Muscle layer of duodenum (tissue), 2 donors: ENCODE measurements at regions not wholly inside any gene's neighbourhood (a gene's known extent, or its start where the extent isn't known, plus 50 kb on each side); places are given as distances from the start of the nearest gene placed in this dataset.

Source experiments
- H3K27ac ChIP-seq: one replicate; pipeline ENCODE4 v1.7.0; 2013; ENCODE audit warnings: mild to moderate bottlenecking, low read length
- H3K27me3 ChIP-seq: one replicate; pipeline ENCODE4 v1.7.0; 2013; ENCODE audit warnings: low read depth, mild to moderate bottlenecking, control low read depth, low read length
- H3K36me3 ChIP-seq, 2 donors: one replicate each; pipeline ENCODE4 v1.7.0; 2013; ENCODE audit warnings: low read length in 2 of 2, control low read depth in 1 of 2, mild to moderate bottlenecking in 1 of 2; ENCODE audit not compliant: insufficient read depth in 2 of 2, control insufficient read depth in 1 of 2
- H3K4me1 ChIP-seq, 2 donors: one replicate each; pipeline ENCODE4 v1.7.0; 2013; ENCODE audit warnings: low read length in 2 of 2, mild to moderate bottlenecking in 2 of 2, control low read depth in 1 of 2, moderate library complexity in 1 of 2; ENCODE audit not compliant: insufficient read depth in 2 of 2, control insufficient read depth in 1 of 2
- H3K4me3 ChIP-seq, 2 donors: one replicate each; pipeline ENCODE4 v1.7.0; 2013; ENCODE audit warnings: low read length in 2 of 2, low read depth in 1 of 2, mild to moderate bottlenecking in 1 of 2
- H3K9me3 ChIP-seq, 2 donors: one replicate each; pipeline ENCODE4 v1.7.0; 2013; ENCODE audit warnings: low read length in 2 of 2, control low read depth in 1 of 2, mild to moderate bottlenecking in 1 of 2; ENCODE audit not compliant: control insufficient read depth in 1 of 2
- donor health status: healthy.

DNA sequence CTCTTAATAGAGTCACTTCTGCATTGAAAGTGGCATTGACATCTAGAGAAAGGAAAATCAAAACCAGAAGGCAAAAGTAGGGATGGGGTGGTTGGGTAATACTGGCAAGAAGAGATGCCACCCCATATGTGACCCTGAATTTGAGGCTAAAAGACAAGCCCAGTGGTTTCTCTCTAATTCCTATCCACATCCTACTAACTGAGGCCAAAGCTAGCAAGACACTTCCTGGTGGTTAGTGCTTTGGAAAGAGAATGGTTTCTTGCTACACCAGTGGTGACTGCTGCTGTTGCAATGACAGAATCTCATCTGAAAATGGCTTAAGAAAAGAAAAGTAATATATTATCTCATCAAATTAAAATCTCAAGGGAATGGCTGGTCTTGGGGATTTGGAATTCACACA is 640.6 kb downstream of the EPHA4 start:
- Histone ChIP-seq H3K9me3 (peaks cover 0 to 4% of the 10 kb centered on the region in 2 donors), H3K4me3 (no peak overlapping the region), H3K36me3 (no peaks in the 10 kb centered on the region), H3K27ac (no peak overlapping the region), H3K4me1 (no peaks in the 10 kb centered on the region), H3K27me3 (no peaks in the 10 kb centered on the region)

DNA sequence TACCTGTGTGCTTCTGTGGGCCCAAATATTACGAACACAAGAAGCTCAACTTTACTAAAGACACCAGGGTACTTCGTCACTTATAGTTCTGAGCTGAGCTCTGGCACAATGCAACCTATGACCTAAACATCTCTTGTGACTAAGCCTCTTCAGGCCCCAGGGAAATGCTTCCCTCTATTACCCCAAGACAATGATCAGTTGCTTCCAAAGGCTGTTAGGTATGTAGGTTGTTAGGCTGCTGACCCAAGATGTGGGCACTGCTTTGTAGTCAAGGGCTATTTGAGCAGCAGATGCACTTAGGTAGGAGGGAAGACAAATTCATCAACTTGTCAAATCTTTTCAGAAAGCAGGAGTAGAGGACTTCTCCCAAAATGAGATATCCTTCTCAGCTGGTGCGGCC is 640.1 kb downstream of the EPHA4 start:
- no peaks in the 10 kb centered on the region for H3K36me3 ChIP-seq
- no peak overlapping the region for H3K4me3 ChIP-seq
- H3K27ac ChIP-seq: no peak overlapping the region
- H3K9me3 ChIP-seq: no peaks in the 10 kb centered on the region
- no peaks in the 10 kb centered on the region for H3K27me3 ChIP-seq
- no peaks in the 10 kb centered on the region for H3K4me1 ChIP-seq

DNA sequence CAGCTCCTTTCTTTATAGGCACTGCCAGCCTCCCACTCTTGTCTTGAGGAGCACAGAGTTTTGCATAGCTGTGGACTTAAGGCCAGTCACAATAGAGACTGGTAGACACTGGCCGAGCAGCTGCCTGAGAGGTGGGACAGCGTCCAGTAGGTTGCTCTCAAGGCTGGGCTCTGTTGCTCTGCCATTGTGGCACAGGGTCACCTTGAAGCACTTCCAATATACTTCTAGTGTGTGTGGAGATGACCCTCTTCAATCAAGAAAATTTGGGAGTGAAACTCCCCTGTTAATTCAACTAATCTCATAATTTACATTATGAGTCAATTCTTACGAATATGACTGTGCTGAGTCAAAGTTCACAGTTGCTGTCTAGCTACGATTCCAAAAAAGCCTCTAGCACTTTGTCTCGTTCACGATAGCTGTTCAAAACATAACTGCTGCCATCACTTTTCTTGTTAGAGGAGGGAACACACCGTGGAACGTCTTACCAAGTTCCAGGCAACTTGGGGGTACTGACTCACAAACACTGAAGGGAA is 636.2 kb downstream of the EPHA4 start:
- Histone ChIP-seq H3K27me3 (no peaks in the 10 kb centered on the region), H3K4me1 (no peaks in the 10 kb centered on the region), H3K27ac (no peak overlapping the region), H3K36me3 (no peaks in the 10 kb centered on the region), H3K4me3 (no peak overlapping the region), H3K9me3 (no peaks in the 10 kb centered on the region)

DNA sequence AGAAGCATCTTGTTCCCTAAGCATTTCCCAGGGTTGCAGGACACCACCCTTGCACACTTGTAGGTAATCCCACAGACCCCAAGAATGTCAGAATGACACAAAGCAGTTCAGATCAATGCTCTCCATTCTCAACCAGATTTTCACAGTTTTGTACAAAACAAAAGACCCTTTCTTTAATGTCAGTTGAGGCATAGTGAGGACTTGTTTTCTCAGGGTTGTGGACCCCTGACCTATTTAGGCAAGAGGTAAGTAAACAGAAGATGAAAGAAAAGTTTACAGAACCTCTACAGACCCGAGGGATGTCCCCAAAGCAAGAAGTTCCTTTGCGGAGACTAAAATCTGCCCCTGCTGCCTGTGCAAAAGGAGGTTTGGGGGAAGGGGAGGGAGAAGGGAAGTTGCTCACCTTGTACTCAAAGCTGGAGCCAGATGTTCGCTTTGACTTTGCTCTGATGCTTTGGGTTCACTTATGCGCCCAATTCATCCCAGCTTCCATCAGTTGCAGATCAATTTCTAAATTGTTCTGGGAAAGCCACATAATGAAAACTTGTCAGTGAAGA is 635.4 kb downstream of the EPHA4 start:
- H3K27ac ChIP-seq: no peak overlapping the region
- H3K36me3 ChIP-seq: no peaks in the 10 kb centered on the region
- no peaks in the 10 kb centered on the region for H3K9me3 ChIP-seq
- no peaks in the 10 kb centered on the region for H3K4me1 ChIP-seq
- no peaks in the 10 kb centered on the region for H3K27me3 ChIP-seq
- no peak overlapping the region for H3K4me3 ChIP-seq

DNA sequence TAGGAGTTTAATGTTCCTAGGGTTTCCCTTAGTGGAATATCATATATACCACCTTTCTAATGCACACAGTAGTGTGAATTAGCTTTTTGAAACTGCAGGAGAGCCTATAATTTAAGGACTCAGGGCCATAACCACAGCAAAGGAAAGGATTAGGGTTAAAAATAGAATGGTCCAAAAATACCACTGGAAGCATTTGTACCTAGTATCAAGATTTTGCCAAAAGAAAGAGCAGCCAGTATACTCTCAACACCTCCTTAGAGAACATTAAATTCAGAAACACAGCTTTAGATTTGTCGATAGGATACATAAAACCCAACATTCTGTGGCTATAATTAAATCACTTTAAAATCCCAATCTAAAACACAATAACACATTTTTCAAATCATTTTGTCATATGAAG is 634.9 kb downstream of the EPHA4 start:
- Histone ChIP-seq H3K4me3 (no peak overlapping the region), H3K9me3 (no peaks in the 10 kb centered on the region), H3K27ac (no peak overlapping the region), H3K4me1 (no peaks in the 10 kb centered on the region), H3K36me3 (no peaks in the 10 kb centered on the region), H3K27me3 (no peaks in the 10 kb centered on the region)

DNA sequence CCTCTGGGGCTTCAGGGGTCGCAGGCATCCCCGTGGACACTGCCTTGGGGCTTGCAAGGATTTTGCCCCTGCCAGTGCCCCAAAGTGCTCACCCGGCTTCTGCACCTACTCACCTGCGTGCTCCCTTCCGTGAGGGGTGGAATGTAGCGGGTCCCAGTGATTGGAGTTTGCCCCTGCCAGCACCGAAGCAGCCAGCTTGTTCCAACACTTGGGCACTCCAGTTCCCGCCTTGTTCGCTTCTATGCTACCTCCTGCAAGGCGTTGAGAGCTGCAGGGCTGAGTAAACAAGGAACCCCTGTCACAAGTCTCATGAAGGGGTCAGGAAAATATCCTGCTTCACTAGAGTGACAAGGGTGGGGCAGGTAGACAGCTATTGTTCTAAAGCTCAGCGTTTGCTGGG is 631.5 kb downstream of the EPHA4 start:
- H3K36me3 ChIP-seq: no peaks in the 10 kb centered on the region
- no peak overlapping the region for H3K4me3 ChIP-seq
- H3K4me1 ChIP-seq: no peaks in the 10 kb centered on the region
- H3K27me3 ChIP-seq: no peaks in the 10 kb centered on the region
- H3K27ac ChIP-seq: no peak overlapping the region
- no peaks in the 10 kb centered on the region for H3K9me3 ChIP-seq

DNA sequence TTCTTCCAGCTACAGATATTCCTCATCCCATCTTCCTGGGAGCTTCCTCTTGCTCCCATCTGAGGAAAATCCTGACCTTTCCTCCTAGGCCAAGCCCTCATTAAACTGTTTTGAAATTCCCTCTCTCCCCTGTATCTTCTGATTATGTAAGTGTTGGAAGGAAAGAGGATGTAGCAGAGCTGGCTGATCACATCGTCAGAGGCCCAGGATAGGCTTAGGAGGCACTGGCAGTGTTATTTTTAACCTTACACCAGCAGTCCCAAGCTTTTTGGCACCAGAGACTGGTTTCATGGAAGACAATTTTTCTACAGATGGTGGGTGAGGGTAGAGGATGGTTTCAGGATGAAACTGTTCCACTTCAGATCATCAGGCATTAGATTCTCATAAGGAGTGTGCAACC is 630.4 kb downstream of the EPHA4 start:
- Histone ChIP-seq H3K27ac (no peak overlapping the region), H3K9me3 (no peaks in the 10 kb centered on the region)

DNA sequence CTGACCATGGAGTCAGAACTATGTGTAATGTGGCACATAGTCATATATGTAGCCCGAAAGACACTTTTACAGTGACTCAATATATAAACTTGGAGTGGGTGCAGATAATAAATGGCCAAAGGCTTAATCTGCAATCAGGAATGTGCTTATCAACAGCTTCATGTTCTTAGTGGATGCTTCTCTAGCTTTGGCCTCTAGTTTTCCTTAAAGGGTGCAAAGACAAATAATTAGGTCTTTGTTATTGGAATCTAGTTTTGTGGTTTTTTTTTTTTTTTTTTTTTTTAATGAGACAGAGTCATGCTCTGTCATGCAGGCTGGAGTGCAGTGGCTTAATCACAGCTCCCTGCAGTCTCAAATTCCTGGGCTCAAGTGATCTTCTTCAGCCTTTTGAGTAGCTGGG is 625.6 kb downstream of the EPHA4 start:
- Histone ChIP-seq H3K9me3 (no peaks in the 10 kb centered on the region), H3K36me3 (no peaks in the 10 kb centered on the region), H3K4me3 (no peak overlapping the region), H3K27me3 (no peaks in the 10 kb centered on the region), H3K27ac (no peak overlapping the region), H3K4me1 (no peaks in the 10 kb centered on the region)

More for the DNA sequence above, 630.4 kb downstream of the EPHA4 start:
- H3K27me3 ChIP-seq: no peaks in the 10 kb centered on the region
- H3K4me3 ChIP-seq: no peak overlapping the region
- no peaks in the 10 kb centered on the region for H3K36me3 ChIP-seq
- H3K4me1 ChIP-seq: no peaks in the 10 kb centered on the region

DNA sequence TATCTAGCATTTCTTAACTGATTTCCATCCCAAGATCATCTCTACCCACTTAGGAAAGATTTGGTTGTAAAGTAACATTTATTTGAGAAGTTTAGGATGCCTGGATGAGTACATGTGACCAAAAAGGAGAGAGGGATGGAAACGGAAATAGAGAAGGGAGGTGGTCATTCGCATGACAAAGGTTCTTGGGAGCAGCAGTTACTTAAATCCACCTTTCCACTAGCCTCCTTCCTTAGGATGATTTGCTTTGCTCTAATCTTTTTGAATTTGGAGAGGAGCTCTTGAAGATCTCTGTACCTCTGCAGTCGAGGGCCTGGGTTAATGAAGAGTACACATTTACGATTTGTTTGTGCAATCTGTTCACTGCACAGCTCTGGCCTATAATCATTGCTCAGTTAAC is 623.5 kb downstream of the EPHA4 start:
- Histone ChIP-seq H3K4me3 (no peak overlapping the region), H3K27me3 (no peaks in the 10 kb centered on the region), H3K9me3 (no peaks in the 10 kb centered on the region), H3K27ac (no peak overlapping the region), H3K36me3 (no peaks in the 10 kb centered on the region), H3K4me1 (no peaks in the 10 kb centered on the region)

DNA sequence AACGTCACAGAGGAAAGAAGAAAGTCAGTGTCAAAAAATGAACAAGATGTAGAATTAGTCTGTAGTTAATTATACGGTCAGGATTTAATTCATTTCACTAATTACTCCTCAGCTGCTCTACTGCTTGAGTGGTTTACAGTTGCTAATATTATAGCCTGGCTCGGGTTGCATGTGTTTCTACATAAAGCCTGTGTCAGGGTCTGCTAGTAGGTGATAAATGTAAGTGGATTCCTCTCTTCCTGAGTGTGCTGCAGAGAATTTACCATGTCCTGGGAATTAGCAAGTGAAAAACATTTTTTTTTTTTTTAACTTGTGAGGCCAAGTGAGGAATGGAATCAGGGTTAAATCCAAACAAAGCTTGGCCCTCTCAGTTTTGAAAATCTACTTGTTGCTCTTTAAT is 622.6 kb downstream of the EPHA4 start:
- Histone ChIP-seq H3K27ac (no peak overlapping the region), H3K4me1 (no peaks in the 10 kb centered on the region), H3K9me3 (no peaks in the 10 kb centered on the region), H3K4me3 (no peak overlapping the region), H3K36me3 (no peaks in the 10 kb centered on the region), H3K27me3 (no peaks in the 10 kb centered on the region)

DNA sequence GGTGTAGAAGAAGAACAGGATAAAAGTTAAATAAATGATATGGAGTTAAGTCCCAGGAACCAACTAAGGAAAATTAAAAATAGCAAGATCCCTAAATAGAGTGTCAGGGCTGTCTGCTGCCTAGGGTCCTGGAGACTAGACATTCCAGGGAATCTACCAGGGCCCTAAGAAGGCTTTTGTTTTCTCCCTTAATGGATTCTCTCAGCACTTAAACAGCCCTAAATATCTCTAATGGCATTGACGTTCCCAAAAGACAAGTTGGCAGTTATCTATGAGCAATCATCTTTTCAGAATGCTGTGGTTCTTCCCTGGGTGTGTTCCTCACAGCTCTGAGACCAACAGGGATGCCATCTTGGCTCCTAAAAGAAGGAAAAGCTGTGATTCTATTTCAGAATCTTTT is 616.3 kb downstream of the EPHA4 start:
- Histone ChIP-seq H3K9me3 (no peaks in the 10 kb centered on the region), H3K27ac (no peak overlapping the region), H3K27me3 (no peaks in the 10 kb centered on the region), H3K4me3 (no peak overlapping the region), H3K4me1 (peaks cover 0 to 8% of the 10 kb centered on the region in 2 donors), H3K36me3 (no peaks in the 10 kb centered on the region)

DNA sequence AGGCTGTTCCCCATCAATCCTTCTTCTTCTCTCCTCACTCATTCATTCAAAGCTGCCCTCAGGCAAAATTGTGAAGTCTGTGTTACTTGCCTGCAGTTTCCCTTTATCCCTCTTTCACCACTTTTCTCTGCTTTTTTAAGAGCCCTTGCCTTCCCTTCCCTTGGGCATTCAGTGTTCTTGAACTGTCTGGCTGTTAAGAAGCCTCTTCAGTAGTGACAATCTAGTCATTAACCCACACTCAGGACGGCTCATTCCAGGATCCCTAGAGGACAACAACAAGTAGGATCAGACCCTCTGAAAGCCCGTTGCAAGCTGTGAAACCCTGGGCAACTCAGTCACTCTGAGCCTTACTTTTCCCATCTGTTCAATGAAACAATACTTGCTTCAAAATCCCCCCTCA is 615.7 kb downstream of the EPHA4 start:
- H3K4me1 ChIP-seq: peaks cover 0 to 8% of the 10 kb centered on the region in 2 donors
- H3K36me3 ChIP-seq: no peaks in the 10 kb centered on the region
- no peaks in the 10 kb centered on the region for H3K27me3 ChIP-seq
- H3K27ac ChIP-seq: no peak overlapping the region
- no peaks in the 10 kb centered on the region for H3K9me3 ChIP-seq
- H3K4me3 ChIP-seq: no peak overlapping the region
